ENCODE measurements at regions not wholly inside any gene's neighbourhood (a gene's known extent, or its start where the extent isn't known, plus 50 kb on each side); places are given as distances from the start of the nearest gene placed in this dataset.

DNA sequence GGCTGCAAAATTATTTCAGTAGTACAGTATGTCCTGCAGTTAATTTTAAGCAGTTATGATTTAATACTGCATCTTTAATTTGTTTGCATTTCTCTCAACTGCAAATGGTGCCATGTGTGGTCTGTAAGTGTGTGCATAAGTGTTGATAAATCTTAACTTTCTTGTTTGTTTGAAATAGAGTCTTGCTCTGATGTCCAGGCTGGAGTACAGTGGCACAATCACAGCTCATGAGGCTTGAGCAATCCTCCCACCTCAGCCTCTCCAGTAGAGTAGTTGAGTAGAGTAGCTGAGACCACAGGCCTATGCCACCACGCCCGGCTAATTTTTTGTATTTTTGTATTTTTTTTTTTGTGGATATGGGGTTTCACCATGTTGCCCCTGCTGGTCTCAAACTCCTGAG is 322.5 kb upstream of the NR3C2 start:
- TF ChIP-seq, protein P1, sequence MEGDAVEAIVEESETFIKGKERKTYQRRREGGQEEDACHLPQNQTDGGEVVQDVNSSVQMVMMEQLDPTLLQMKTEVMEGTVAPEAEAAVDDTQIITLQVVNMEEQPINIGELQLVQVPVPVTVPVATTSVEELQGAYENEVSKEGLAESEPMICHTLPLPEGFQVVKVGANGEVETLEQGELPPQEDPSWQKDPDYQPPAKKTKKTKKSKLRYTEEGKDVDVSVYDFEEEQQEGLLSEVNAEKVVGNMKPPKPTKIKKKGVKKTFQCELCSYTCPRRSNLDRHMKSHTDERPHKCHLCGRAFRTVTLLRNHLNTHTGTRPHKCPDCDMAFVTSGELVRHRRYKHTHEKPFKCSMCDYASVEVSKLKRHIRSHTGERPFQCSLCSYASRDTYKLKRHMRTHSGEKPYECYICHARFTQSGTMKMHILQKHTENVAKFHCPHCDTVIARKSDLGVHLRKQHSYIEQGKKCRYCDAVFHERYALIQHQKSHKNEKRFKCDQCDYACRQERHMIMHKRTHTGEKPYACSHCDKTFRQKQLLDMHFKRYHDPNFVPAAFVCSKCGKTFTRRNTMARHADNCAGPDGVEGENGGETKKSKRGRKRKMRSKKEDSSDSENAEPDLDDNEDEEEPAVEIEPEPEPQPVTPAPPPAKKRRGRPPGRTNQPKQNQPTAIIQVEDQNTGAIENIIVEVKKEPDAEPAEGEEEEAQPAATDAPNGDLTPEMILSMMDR (IDR thresholded peaks at IDR 0.05; ENCODE audit: insufficient read depth, low read length, poor library complexity, severe bottlenecking), result no peak
- TF ChIP-seq EZH2phosphoT487 (conservative IDR thresholded peaks at IDR 0.05; ENCODE audit: low read length), result no peak
